ENCODE measurements at regions not wholly inside any gene's neighbourhood (a gene's known extent, or its start where the extent isn't known, plus 50 kb on each side); places are given as distances from the start of the nearest gene placed in this dataset.

DNA sequence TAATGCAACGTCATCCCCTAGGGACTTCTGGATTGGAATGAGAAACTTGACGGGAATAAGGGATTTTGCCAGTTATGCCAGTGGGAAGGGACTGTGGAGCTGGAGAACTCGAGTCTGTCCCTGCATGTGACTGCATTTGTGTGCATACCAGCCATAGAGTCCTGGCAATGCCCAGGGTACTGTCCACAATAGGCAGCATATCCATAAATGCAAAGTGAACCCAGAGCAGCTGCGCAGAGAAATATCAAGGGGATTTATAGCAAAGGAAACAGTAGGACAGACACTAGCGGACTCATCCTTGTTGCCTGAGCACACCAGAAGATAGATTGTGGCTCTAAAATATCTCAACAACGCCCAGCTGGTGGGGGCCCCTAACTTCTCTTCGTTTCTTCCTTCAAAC is 247.1 kb upstream of the SRRM4 start:
- H3K36me3 ChIP-seq: no peaks in the 10 kb centered on the region
- no peak for DNase-seq
- no peaks in the 10 kb centered on the region for H3K27me3 ChIP-seq
- intact Hi-C loops (cut with DNase I): no loop called here
- no peak overlapping the region for H3K4me3 ChIP-seq
- no peaks in the 10 kb centered on the region for H3K9me3 ChIP-seq
- H3K27ac ChIP-seq: no peak overlapping the region
- ATAC-seq: no peak
- TF ChIP-seq CTCF (IDR thresholded peaks at IDR 0.05): no peak
- H3K4me1 ChIP-seq: no peaks in the 10 kb centered on the region

- Histone ChIP-seq H3K9me3 (no peaks in the 10 kb centered on the region), H3K4me1 (no peaks in the 10 kb centered on the region), H3K27me3 (peaks cover 0 to 5% of the 10 kb centered on the region in 2 donors), H3K27ac (no peak overlapping the region), H3K36me3 (no peaks in the 10 kb centered on the region), H3K4me3 (no peak overlapping the region)
- no peak for DNase-seq
- no peak for ATAC-seq
- no peak for TF ChIP-seq CTCF (IDR thresholded peaks at IDR 0.05)
- intact Hi-C loops (cut with DNase I): no loop called here
Observed at GRCh38 chr12:118737985-118738540, 243.3 kb upstream of the SRRM4 start.

- H3K4me3 ChIP-seq: no peak overlapping the region
- no peak overlapping the region for H3K27ac ChIP-seq
- DNase-seq (no peak), ATAC-seq (no peak)
- H3K36me3 ChIP-seq: no peaks in the 10 kb centered on the region
- no peak for TF ChIP-seq CTCF (IDR thresholded peaks at IDR 0.05)
- H3K27me3 ChIP-seq: peaks cover 0 to 5% of the 10 kb centered on the region in 2 donors
- intact Hi-C loops (cut with DNase I): no loop called here
- no peaks in the 10 kb centered on the region for H3K9me3 ChIP-seq
- H3K4me1 ChIP-seq: no peaks in the 10 kb centered on the region
Observed at GRCh38 chr12:118741194-118741593, 240.1 kb upstream of the SRRM4 start.

GRCh38 chr12:118742431-118742830 is 238.9 kb upstream of the SRRM4 start:
- no peak overlapping the region for H3K4me3 ChIP-seq
- peaks cover 0 to 5% of the 10 kb centered on the region in 2 donors for H3K27me3 ChIP-seq
- DNase-seq: no peak
- H3K27ac ChIP-seq: no peak overlapping the region
- no peaks in the 10 kb centered on the region for H3K4me1 ChIP-seq
- intact Hi-C loops (cut with DNase I): no loop called here
- no peak for ATAC-seq
- no peak for TF ChIP-seq CTCF (IDR thresholded peaks at IDR 0.05)
- H3K9me3 ChIP-seq: no peaks in the 10 kb centered on the region
- H3K36me3 ChIP-seq: no peaks in the 10 kb centered on the region

GRCh38 chr12:118743896-118744700 is 237.2 kb upstream of the SRRM4 start:
- Histone ChIP-seq H3K27ac (no peak overlapping the region), H3K27me3 (peaks cover 0 to 5% of the 10 kb centered on the region in 2 donors), H3K4me3 (no peak overlapping the region), H3K36me3 (no peaks in the 10 kb centered on the region), H3K4me1 (no peaks in the 10 kb centered on the region), H3K9me3 (no peaks in the 10 kb centered on the region)
- DNase-seq (no peak), ATAC-seq (no peak)
- no peak for TF ChIP-seq CTCF (IDR thresholded peaks at IDR 0.05)
- intact Hi-C loops (cut with DNase I): no loop called here

Data from left lung (tissue), 4 donors.